ENCODE measurements at regions not wholly inside any gene's neighbourhood (a gene's known extent, or its start where the extent isn't known, plus 50 kb on each side); places are given as distances from the start of the nearest gene placed in this dataset.
A peak's percentile ranks its signal among the peaks of the same experiment; 100 is the strongest.

- DNase-seq, result no peak
Measured at GRCh38 chr19:28834996-28835395, 378.0 kb downstream of the UQCRFS1 start.

- DNase-seq, result no peak
Measured at GRCh38 chr19:28831462-28831861, 381.5 kb downstream of the UQCRFS1 start.

GRCh38 chr19:28829762-28830161 lies 383.2 kb downstream of the UQCRFS1 start:
- DNase-seq, result no peak

- DNase-seq, result no peak
Measured at GRCh38 chr19:28829359-28829758, 383.6 kb downstream of the UQCRFS1 start.

GRCh38 chr19:28828276-28828870 lies 384.6 kb downstream of the UQCRFS1 start:
- no peak for DNase-seq

GRCh38 chr19:28827382-28827781 lies 385.6 kb downstream of the UQCRFS1 start:
- no peak for DNase-seq

GRCh38 chr19:28823338-28823961 lies 389.5 kb downstream of the UQCRFS1 start:
- no peak for DNase-seq

GRCh38 chr19:28820289-28820688 lies 392.7 kb downstream of the UQCRFS1 start:
- no peak for DNase-seq

GRCh38 chr19:28815257-28815656 lies 397.7 kb downstream of the UQCRFS1 start:
- no peak for DNase-seq

- no peak for DNase-seq
Measured at GRCh38 chr19:28794301-28794700, 418.6 kb downstream of the UQCRFS1 start.

- DNase-seq, result no peak
Measured at GRCh38 chr19:28793391-28794168, 419.4 kb downstream of the UQCRFS1 start.

- no peak for DNase-seq
Measured at GRCh38 chr19:28785971-28786370, 427.0 kb downstream of the UQCRFS1 start.

- no peak for DNase-seq
Measured at GRCh38 chr19:28764066-28764465, 448.9 kb downstream of the UQCRFS1 start.

GRCh38 chr19:28746478-28746877 lies 466.5 kb downstream of the UQCRFS1 start:
- DNase-seq, result no peak

GRCh38 chr19:28744943-28745342 lies 468.0 kb downstream of the UQCRFS1 start:
- DNase-seq, result no peak

- no peak for DNase-seq
Measured at GRCh38 chr19:28744014-28744413, 468.9 kb downstream of the UQCRFS1 start.

GRCh38 chr19:28737021-28737895 lies 475.7 kb downstream of the UQCRFS1 start:
- peak; percentile 14 for DNase-seq

- no peak for DNase-seq
Measured at GRCh38 chr19:28736528-28736927, 476.4 kb downstream of the UQCRFS1 start.

GRCh38 chr19:28731577-28731976 lies 481.4 kb downstream of the UQCRFS1 start:
- no peak for DNase-seq

GRCh38 chr19:28730791-28731512 lies 482.0 kb downstream of the UQCRFS1 start:
- DNase-seq, result no peak

GRCh38 chr19:28727480-28728159 lies 485.3 kb downstream of the UQCRFS1 start:
- DNase-seq, result no peak
